ENCODE measurements at regions not wholly inside any gene's neighbourhood (a gene's known extent, or its start where the extent isn't known, plus 50 kb on each side); places are given as distances from the start of the nearest gene placed in this dataset.
"Not testable (repeated sequence)": the region's sequence is repeated elsewhere in the genome, so short reads cannot be mapped to it uniquely, and the experiment has no call there.

- no peak overlapping the region for H3K27ac ChIP-seq (ENCODE audit: insufficient read depth, low read length)
- no peak for DNase-seq (ENCODE audit: low read depth in 2 of 2)
These were observed 204.4 kb upstream of the TRPC4 start for GRCh38 chr13:38073931-38074330.

DNA sequence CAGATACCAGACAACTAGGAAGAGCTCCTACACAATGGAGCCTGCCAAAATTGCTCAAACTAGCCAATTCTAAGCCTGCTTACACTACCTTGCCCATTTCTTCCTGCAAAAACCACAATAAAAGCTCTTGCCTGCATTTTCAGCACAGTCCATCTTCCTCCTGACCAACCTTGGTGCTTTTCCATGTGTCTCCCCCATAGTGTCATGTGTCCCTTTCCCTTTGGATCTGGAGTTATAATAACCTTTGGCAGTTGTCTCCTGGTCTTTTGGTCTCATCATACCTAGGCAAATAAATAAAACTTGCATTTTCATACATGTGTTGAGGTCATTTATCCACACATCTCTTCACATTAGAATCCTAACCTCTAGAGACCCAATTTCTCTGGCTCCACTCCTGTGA is 203.1 kb upstream of the TRPC4 start:
- no peaks in the 10 kb centered on the region for H3K9me3 ChIP-seq (ENCODE audit: control insufficient read depth, insufficient read depth, low read depth, low read length)
- no peaks in the 10 kb centered on the region for H4K20me1 ChIP-seq (ENCODE audit: control insufficient read depth, extremely low read depth, insufficient read depth, low read length)
- no peak for DNase-seq (ENCODE audit: low read depth in 2 of 2)
- no peaks in the 10 kb centered on the region for H3K27me3 ChIP-seq (ENCODE audit: control insufficient read depth, insufficient read depth, low read length)
- H2AFZ ChIP-seq (ENCODE audit: low read length), result no peak overlapping the region
- H3K36me3 ChIP-seq (ENCODE audit: control insufficient read depth, insufficient read depth, low read length), result no peaks in the 10 kb centered on the region
- H3K4me1 ChIP-seq (ENCODE audit: control insufficient read depth, extremely low read depth, insufficient read depth, low read length), result no peaks in the 10 kb centered on the region
- H3K4me3 ChIP-seq (replicated peaks in 1 of 4; ENCODE audit: control extremely low read depth in 1 of 4, insufficient read depth in 1 of 4, low read depth in 3 of 4, low read length in 4 of 4), result no peak overlapping the region
- no peaks in the 10 kb centered on the region for H3K79me2 ChIP-seq (ENCODE audit: control insufficient read depth, insufficient read depth, low read length)
- TF ChIP-seq CTCF (conservative IDR thresholded peaks at IDR 0.05 in 1 of 2, IDR thresholded peaks at IDR 0.05 in 1 of 2; ENCODE audit: low read depth in 1 of 2, low read length in 2 of 2) (no peak), EZH2 (IDR thresholded peaks at IDR 0.05; ENCODE audit: low read length, missing control alignments) (no peak)
- H3K4me2 ChIP-seq (ENCODE audit: extremely low read depth, insufficient read depth, low read length), result no peak overlapping the region
- H3K27ac ChIP-seq (ENCODE audit: insufficient read depth, low read length), result no peak overlapping the region
- no peak overlapping the region for H3K9ac ChIP-seq (ENCODE audit: insufficient read depth, low read length)

More at GRCh38 chr13:38073931-38074330, 204.4 kb upstream of the TRPC4 start:
- no peak overlapping the region for H3K4me2 ChIP-seq (ENCODE audit: extremely low read depth, insufficient read depth, low read length)
- no peak overlapping the region for H2AFZ ChIP-seq (ENCODE audit: low read length)
- H3K36me3 ChIP-seq (ENCODE audit: control insufficient read depth, insufficient read depth, low read length), result no peaks in the 10 kb centered on the region
- no peaks in the 10 kb centered on the region for H3K79me2 ChIP-seq (ENCODE audit: control insufficient read depth, insufficient read depth, low read length)
- no peak overlapping the region for H3K9ac ChIP-seq (ENCODE audit: insufficient read depth, low read length)
- H3K27me3 ChIP-seq (ENCODE audit: control insufficient read depth, insufficient read depth, low read length), result no peaks in the 10 kb centered on the region
- no peak for TF ChIP-seq EZH2 (IDR thresholded peaks at IDR 0.05; ENCODE audit: low read length, missing control alignments)
- TF ChIP-seq CTCF (conservative IDR thresholded peaks at IDR 0.05 in 1 of 2, IDR thresholded peaks at IDR 0.05 in 1 of 2; ENCODE audit: low read depth in 1 of 2, low read length in 2 of 2), result no peak
- H3K4me1 ChIP-seq (ENCODE audit: control insufficient read depth, extremely low read depth, insufficient read depth, low read length), result no peaks in the 10 kb centered on the region
- H4K20me1 ChIP-seq (ENCODE audit: control insufficient read depth, extremely low read depth, insufficient read depth, low read length), result no peaks in the 10 kb centered on the region
- H3K4me3 ChIP-seq (replicated peaks in 1 of 4; ENCODE audit: control extremely low read depth in 1 of 4, insufficient read depth in 1 of 4, low read depth in 3 of 4, low read length in 4 of 4), result no peak overlapping the region
- no peaks in the 10 kb centered on the region for H3K9me3 ChIP-seq (ENCODE audit: control insufficient read depth, insufficient read depth, low read depth, low read length)

GRCh38 chr13:38071340-38071739 is 201.8 kb upstream of the TRPC4 start:
- H3K4me2 ChIP-seq (ENCODE audit: extremely low read depth, insufficient read depth, low read length); H3K4me1 ChIP-seq (ENCODE audit: control insufficient read depth, extremely low read depth, insufficient read depth, low read length); H3K79me2 ChIP-seq (ENCODE audit: control insufficient read depth, insufficient read depth, low read length); H3K36me3 ChIP-seq (ENCODE audit: control insufficient read depth, insufficient read depth, low read length); H4K20me1 ChIP-seq (ENCODE audit: control insufficient read depth, extremely low read depth, insufficient read depth, low read length); H3K4me3 ChIP-seq (replicated peaks in 1 of 4; ENCODE audit: control extremely low read depth in 1 of 4, insufficient read depth in 1 of 4, low read depth in 3 of 4, low read length in 4 of 4); H3K9me3 ChIP-seq (ENCODE audit: control insufficient read depth, insufficient read depth, low read depth, low read length); H3K9ac ChIP-seq (ENCODE audit: insufficient read depth, low read length); H3K27ac ChIP-seq (ENCODE audit: insufficient read depth, low read length); H2AFZ ChIP-seq (ENCODE audit: low read length); H3K27me3 ChIP-seq (ENCODE audit: control insufficient read depth, insufficient read depth, low read length); DNase-seq (ENCODE audit: low read depth in 2 of 2): not testable (repeated sequence)

All from fibroblast of lung (primary cell).